A673 (cell line): ENCODE measurements at regions not wholly inside any gene's neighbourhood (a gene's known extent, or its start where the extent isn't known, plus 50 kb on each side); places are given as distances from the start of the nearest gene placed in this dataset.

Experiments
- EZH2 ChIP-seq: fragments of 200-600 bp; sonication (generic); IDR thresholded peaks from 2 replicates; pipeline ENCODE4 v1.6.1; 2017; ENCODE audit warnings: borderline replicate concordance, low read depth, mild to moderate bottlenecking, mixed read lengths, antibody characterized with exemption, low read length; ENCODE audit not compliant: poor library complexity, severe bottlenecking
- TF ChIP-seq, protein P1 (sequence below): fragments of 300-800, 200-600 bp; sonication (generic); conservative IDR thresholded peaks from 2 replicates; pipeline ENCODE4 v1.5.1; 2017; ENCODE audit warnings: low read depth, mild to moderate bottlenecking, antibody characterized with exemption, low read length, moderate library complexity, mixed read lengths

- TF ChIP-seq, protein P1, sequence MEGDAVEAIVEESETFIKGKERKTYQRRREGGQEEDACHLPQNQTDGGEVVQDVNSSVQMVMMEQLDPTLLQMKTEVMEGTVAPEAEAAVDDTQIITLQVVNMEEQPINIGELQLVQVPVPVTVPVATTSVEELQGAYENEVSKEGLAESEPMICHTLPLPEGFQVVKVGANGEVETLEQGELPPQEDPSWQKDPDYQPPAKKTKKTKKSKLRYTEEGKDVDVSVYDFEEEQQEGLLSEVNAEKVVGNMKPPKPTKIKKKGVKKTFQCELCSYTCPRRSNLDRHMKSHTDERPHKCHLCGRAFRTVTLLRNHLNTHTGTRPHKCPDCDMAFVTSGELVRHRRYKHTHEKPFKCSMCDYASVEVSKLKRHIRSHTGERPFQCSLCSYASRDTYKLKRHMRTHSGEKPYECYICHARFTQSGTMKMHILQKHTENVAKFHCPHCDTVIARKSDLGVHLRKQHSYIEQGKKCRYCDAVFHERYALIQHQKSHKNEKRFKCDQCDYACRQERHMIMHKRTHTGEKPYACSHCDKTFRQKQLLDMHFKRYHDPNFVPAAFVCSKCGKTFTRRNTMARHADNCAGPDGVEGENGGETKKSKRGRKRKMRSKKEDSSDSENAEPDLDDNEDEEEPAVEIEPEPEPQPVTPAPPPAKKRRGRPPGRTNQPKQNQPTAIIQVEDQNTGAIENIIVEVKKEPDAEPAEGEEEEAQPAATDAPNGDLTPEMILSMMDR = no peak
- no peak for TF ChIP-seq EZH2
These were observed 498.3 kb upstream of the EEF2KMT start for GRCh38 chr16:5595849-5596248.
